Activated CD8-positive, alpha-beta memory T cell treated with anti-CD3 and anti-CD28 coated beads, Interleukin-2, amount 10 ng/mL, durations not matched to agents 7 days and 5 days (primary cell): ENCODE measurements at regions not wholly inside any gene's neighbourhood (a gene's known extent, or its start where the extent isn't known, plus 50 kb on each side); places are given as distances from the start of the nearest gene placed in this dataset.
A peak's percentile ranks its signal among the peaks of the same experiment; 100 is the strongest.

Experiments
- ATAC-seq: fragments of 150-1000 bp; cut with Tn5 transposase; one replicate; pipeline ENCODE4 v1.10.0; 2021; ENCODE audit warnings: moderate library complexity
- CTCF ChIA-PET: fragments of 350-600 bp; sonication (Branson Sonifier 250); formaldehyde crosslinking; loops from one replicate; lab custom pipeline; 2021; ENCODE audit warnings: antibody characterized with exemption; lab: Charles Lee
- DNase-seq: peaks from one replicate; pipeline ENCODE4 v3.0.0-alpha.2; 2020
- H3K27ac Mint-ChIP-seq: one replicate; pipeline ENCODE4 v1.8.0; 2021; ENCODE audit warnings: mild to moderate bottlenecking, mixed read lengths
- H3K27me3 Mint-ChIP-seq: one replicate; pipeline ENCODE4 v1.8.0; 2021; ENCODE audit warnings: mixed read lengths
- H3K36me3 Mint-ChIP-seq: one replicate; pipeline ENCODE4 v1.8.0; 2021; ENCODE audit warnings: mild to moderate bottlenecking, mixed read lengths
- H3K4me1 Mint-ChIP-seq: one replicate; pipeline ENCODE4 v1.8.0; 2021; ENCODE audit warnings: mixed read lengths
- H3K4me3 Mint-ChIP-seq: one replicate; pipeline ENCODE4 v1.8.0; 2021; ENCODE audit warnings: mild to moderate bottlenecking, moderate library complexity, mixed read lengths
- H3K9me3 Mint-ChIP-seq: one replicate; pipeline ENCODE4 v1.8.0; 2022; ENCODE audit warnings: low read depth, mixed read lengths

- ATAC-seq: no peak
- CTCF ChIA-PET: no interaction called here
- Mint-ChIP-seq H3K27ac (no peak overlapping the region), H3K4me1 (no peaks in the 10 kb centered on the region), H3K27me3 (peaks cover 2% of the 10 kb centered on the region), H3K4me3 (no peak overlapping the region), H3K9me3 (no peaks in the 10 kb centered on the region), H3K36me3 (no peaks in the 10 kb centered on the region)
- DNase-seq: no peak
Measured at GRCh38 chr5:10151656-10152055, 98.0 kb downstream of the ATPSCKMT start.

- Mint-ChIP-seq H3K27me3 (no peaks in the 10 kb centered on the region), H3K36me3 (no peaks in the 10 kb centered on the region), H3K4me3 (no peak overlapping the region), H3K4me1 (no peaks in the 10 kb centered on the region), H3K27ac (no peak overlapping the region), H3K9me3 (no peaks in the 10 kb centered on the region)
- DNase-seq (no peak), ATAC-seq (no peak)
- CTCF ChIA-PET: no interaction called here
Measured at GRCh38 chr5:10149911-10150310, 99.8 kb downstream of the ATPSCKMT start.

- H3K4me3 Mint-ChIP-seq: no peak overlapping the region
- no peaks in the 10 kb centered on the region for H3K9me3 Mint-ChIP-seq
- DNase-seq (no peak), ATAC-seq (no peak)
- H3K27me3 Mint-ChIP-seq: no peaks in the 10 kb centered on the region
- no peaks in the 10 kb centered on the region for H3K4me1 Mint-ChIP-seq
- no peak overlapping the region for H3K27ac Mint-ChIP-seq
- CTCF ChIA-PET: no interaction called here
- H3K36me3 Mint-ChIP-seq: no peaks in the 10 kb centered on the region
Measured at GRCh38 chr5:10145923-10146401, 103.7 kb downstream of the ATPSCKMT start.

DNA sequence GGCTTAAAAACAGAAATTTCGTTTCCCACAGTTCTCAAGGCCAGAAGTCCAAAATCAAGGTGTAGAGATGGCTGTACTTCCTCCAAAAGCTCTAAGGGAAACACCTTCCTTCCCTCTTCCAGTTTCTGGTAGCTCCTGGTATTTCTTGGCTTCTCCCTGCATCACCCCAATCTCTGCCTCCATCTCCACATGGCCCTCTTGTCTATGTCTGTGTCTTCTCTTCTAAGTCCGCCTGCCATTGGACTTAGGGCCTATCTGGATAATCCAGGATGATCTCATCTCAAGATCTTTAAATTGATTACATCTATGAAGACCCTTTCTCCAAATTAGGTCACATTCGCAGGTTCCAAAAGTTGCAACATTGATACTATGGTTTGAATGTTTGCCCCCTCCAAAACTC lies 105.6 kb downstream of the ATPSCKMT start:
- Mint-ChIP-seq H3K36me3 (no peaks in the 10 kb centered on the region), H3K4me3 (no peak overlapping the region), H3K27ac (no peak overlapping the region), H3K9me3 (no peaks in the 10 kb centered on the region), H3K27me3 (no peaks in the 10 kb centered on the region), H3K4me1 (no peaks in the 10 kb centered on the region)
- no peak for ATAC-seq
- no peak for DNase-seq
- CTCF ChIA-PET: interaction anchor here (0.6 kb wide), 1 partner anchor 16 kb away, joined by 3 read pairs; no protein-coding TSS in a partner anchor

- no peak for ATAC-seq
- Mint-ChIP-seq H3K27me3 (no peaks in the 10 kb centered on the region), H3K4me1 (no peaks in the 10 kb centered on the region), H3K9me3 (no peaks in the 10 kb centered on the region), H3K27ac (no peak overlapping the region), H3K36me3 (no peaks in the 10 kb centered on the region), H3K4me3 (no peak overlapping the region)
- CTCF ChIA-PET: no interaction called here
- no peak for DNase-seq
Measured at GRCh38 chr5:10140195-10140973, 109.3 kb downstream of the ATPSCKMT start.

- no peaks in the 10 kb centered on the region for H3K9me3 Mint-ChIP-seq
- H3K36me3 Mint-ChIP-seq: no peaks in the 10 kb centered on the region
- ATAC-seq: no peak
- no peak overlapping the region for H3K27ac Mint-ChIP-seq
- no peaks in the 10 kb centered on the region for H3K4me1 Mint-ChIP-seq
- no peaks in the 10 kb centered on the region for H3K27me3 Mint-ChIP-seq
- no peak overlapping the region for H3K4me3 Mint-ChIP-seq
- CTCF ChIA-PET: no interaction called here
- DNase-seq: peak; percentile 12
Measured at GRCh38 chr5:10138395-10139057, 111.2 kb downstream of the ATPSCKMT start.

DNA sequence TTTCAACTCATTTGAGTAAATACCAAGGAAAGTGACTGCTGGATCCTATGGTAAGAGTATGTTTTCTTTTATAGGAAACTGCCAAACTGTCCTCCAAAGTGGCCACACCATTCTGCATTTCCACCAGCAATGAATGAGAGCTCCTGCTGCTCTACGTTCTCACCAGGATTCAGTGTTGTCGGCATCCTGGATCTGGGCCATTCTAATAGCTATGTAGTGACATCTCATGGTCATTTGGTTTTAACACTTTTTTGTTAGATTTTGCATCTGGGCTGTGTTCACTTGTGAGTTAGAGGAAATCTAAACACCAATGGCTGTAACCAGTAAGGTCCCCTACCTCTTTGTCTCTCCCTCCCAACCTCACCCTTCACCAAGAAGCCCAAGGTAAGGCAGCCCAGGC lies 115.9 kb downstream of the ATPSCKMT start:
- H3K9me3 Mint-ChIP-seq: no peaks in the 10 kb centered on the region
- CTCF ChIA-PET: no interaction called here
- no peak for ATAC-seq

GRCh38 chr5:10130881-10131280 lies 118.8 kb downstream of the ATPSCKMT start:
- CTCF ChIA-PET: no interaction called here
- Mint-ChIP-seq H3K9me3 (no peaks in the 10 kb centered on the region), H3K36me3 (no peaks in the 10 kb centered on the region), H3K4me1 (no peaks in the 10 kb centered on the region), H3K27me3 (no peaks in the 10 kb centered on the region), H3K27ac (no peak overlapping the region), H3K4me3 (no peak overlapping the region)
- DNase-seq (peak; percentile 19), ATAC-seq (no peak)

More for the DNA sequence above, 115.9 kb downstream of the ATPSCKMT start:
- peak; percentile 21 for DNase-seq
- H3K36me3 Mint-ChIP-seq: no peaks in the 10 kb centered on the region
- no peaks in the 10 kb centered on the region for H3K4me1 Mint-ChIP-seq
- no peaks in the 10 kb centered on the region for H3K27me3 Mint-ChIP-seq
- no peak overlapping the region for H3K4me3 Mint-ChIP-seq
- H3K27ac Mint-ChIP-seq: no peak overlapping the region

DNA sequence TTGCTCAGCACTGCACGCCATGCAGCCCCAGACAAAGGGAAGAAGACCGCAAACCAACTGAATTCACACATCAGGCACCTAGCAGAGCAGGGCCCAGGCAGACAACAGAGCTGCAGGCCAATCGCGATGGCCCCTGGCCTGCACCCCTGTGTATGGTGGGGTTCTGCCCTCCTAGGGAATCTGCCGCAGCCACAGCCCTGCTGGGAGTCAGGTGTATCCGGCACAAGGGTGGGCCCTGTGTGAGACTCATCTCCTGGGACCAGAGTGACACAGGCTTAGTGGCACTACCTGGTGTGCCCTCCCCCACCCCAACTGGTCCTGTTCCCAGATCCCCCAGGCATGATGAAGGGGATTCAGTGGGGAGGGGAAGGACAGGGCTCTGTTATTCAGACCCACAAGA lies 122.8 kb downstream of the ATPSCKMT start:
- CTCF ChIA-PET: no interaction called here
- DNase-seq (no peak), ATAC-seq (no peak)
- no peaks in the 10 kb centered on the region for H3K27me3 Mint-ChIP-seq
- H3K36me3 Mint-ChIP-seq: no peaks in the 10 kb centered on the region
- no peak overlapping the region for H3K4me3 Mint-ChIP-seq
- H3K4me1 Mint-ChIP-seq: no peaks in the 10 kb centered on the region
- no peaks in the 10 kb centered on the region for H3K9me3 Mint-ChIP-seq
- H3K27ac Mint-ChIP-seq: no peak overlapping the region

DNA sequence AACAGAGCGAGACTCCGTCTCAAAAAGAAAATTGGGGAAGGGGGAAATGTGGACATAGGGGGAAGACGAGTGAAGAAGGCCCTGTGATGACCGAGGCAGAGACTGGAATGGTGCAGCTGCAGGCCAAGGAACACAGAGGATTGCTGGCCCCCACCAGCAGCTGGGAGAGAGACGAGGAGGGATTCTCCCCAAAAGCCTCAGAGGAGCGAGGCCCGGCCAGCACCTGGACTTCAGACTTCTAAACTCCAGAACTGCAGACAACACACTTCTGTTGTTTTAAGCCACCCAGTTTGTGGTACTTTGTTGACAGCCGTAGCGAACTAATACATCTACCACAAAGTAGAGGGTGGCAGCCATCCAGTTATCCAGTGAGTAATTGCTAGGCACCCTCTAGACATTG lies 124.6 kb downstream of the ATPSCKMT start:
- Mint-ChIP-seq H3K9me3 (no peaks in the 10 kb centered on the region), H3K36me3 (no peaks in the 10 kb centered on the region), H3K27ac (no peak overlapping the region), H3K4me3 (no peak overlapping the region), H3K27me3 (no peaks in the 10 kb centered on the region), H3K4me1 (no peaks in the 10 kb centered on the region)
- ATAC-seq: no peak
- no peak for DNase-seq
- CTCF ChIA-PET: no interaction called here

GRCh38 chr5:10124287-10124686 lies 125.4 kb downstream of the ATPSCKMT start:
- DNase-seq (peak; percentile 9), ATAC-seq (no peak)
- no peak overlapping the region for H3K4me3 Mint-ChIP-seq
- CTCF ChIA-PET: no interaction called here
- no peaks in the 10 kb centered on the region for H3K27me3 Mint-ChIP-seq
- no peaks in the 10 kb centered on the region for H3K4me1 Mint-ChIP-seq
- H3K27ac Mint-ChIP-seq: no peak overlapping the region
- no peaks in the 10 kb centered on the region for H3K9me3 Mint-ChIP-seq
- no peaks in the 10 kb centered on the region for H3K36me3 Mint-ChIP-seq

GRCh38 chr5:10123254-10123989 lies 126.3 kb downstream of the ATPSCKMT start:
- no peaks in the 10 kb centered on the region for H3K36me3 Mint-ChIP-seq
- DNase-seq (peak; percentile 15), ATAC-seq (no peak)
- no peak overlapping the region for H3K27ac Mint-ChIP-seq
- no peaks in the 10 kb centered on the region for H3K9me3 Mint-ChIP-seq
- no peaks in the 10 kb centered on the region for H3K4me1 Mint-ChIP-seq
- CTCF ChIA-PET: no interaction called here
- H3K27me3 Mint-ChIP-seq: no peaks in the 10 kb centered on the region
- no peak overlapping the region for H3K4me3 Mint-ChIP-seq

DNA sequence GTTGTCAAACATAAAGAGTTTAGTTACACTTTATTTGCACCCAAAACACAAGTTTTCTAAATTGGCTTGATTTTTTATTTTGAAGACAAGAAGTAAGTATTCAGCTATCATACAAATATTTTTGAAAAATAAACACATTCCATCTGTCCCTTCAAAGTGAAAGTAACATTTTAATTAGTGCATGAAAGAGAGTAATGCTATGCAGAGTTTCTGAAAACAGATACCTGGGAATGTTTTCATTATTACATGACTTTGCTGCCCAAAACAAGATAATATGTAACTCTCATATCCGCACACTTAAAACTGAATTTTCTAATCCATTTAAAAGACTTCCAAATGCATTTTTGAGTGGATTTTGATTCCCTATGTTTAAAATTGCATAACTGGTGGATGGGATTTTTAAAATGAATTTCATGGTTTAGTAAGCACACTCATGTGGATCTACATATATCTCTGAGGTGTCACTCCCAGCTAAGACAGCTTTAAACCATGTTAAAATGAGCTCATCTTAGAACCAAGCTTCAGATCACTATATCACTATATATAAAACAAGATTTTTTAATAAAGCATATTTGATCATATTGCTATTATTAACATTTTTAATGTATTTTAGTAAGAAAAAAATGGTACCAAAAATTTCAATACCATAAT lies 127.5 kb downstream of the ATPSCKMT start:
- DNase-seq: no peak
- no peaks in the 10 kb centered on the region for H3K9me3 Mint-ChIP-seq
- H3K27me3 Mint-ChIP-seq: no peaks in the 10 kb centered on the region
- no peaks in the 10 kb centered on the region for H3K36me3 Mint-ChIP-seq
- CTCF ChIA-PET: no interaction called here
- no peak overlapping the region for H3K27ac Mint-ChIP-seq
- H3K4me1 Mint-ChIP-seq: no peaks in the 10 kb centered on the region
- ATAC-seq: no peak
- H3K4me3 Mint-ChIP-seq: no peak overlapping the region
